Heart left ventricle (tissue), 16 donors: ENCODE measurements at regions not wholly inside any gene's neighbourhood (a gene's known extent, or its start where the extent isn't known, plus 50 kb on each side); places are given as distances from the start of the nearest gene placed in this dataset.

Experiments
- ATAC-seq, 4 donors: fragments of 200-7000 bp; cut with Tn5 transposase; one replicate each; pipeline ENCODE4 v1.9.1; 2020 to 2022; ENCODE audit warnings: moderate library complexity in 4 of 4, mild to moderate bottlenecking in 3 of 4, moderate number of reproducible peaks in 1 of 4
- DNase-seq, 5 donors: peaks; one replicate each; pipeline ENCODE4 v3.0.0-alpha.2; 2020
- H3K27ac ChIP-seq, 12 donors: fragments of 200-600 bp; sonication (generic) in 4 of 12; one replicate each; pipeline versions ENCODE4 v1.5.0 to v1.8.0; 2016 to 2022; ENCODE audit warnings: mild to moderate bottlenecking in 2 of 12
- H3K27me3 ChIP-seq, 9 donors: fragments of 200-600 bp; sonication (generic) in 2 of 9; one replicate each; pipeline versions ENCODE4 v1.5.1 to v1.8.0; 2016 to 2022; ENCODE audit warnings: mild to moderate bottlenecking in 3 of 9
- H3K36me3 ChIP-seq, 9 donors: fragments of 200-600 bp; sonication (generic) in 2 of 9; one replicate each; pipeline versions ENCODE4 v1.5.0 to v1.8.0; 2018 to 2022; ENCODE audit warnings: mild to moderate bottlenecking in 2 of 9
- H3K4me1 ChIP-seq, 12 donors: fragments of 200-600 bp; sonication (generic) in 4 of 12; one replicate each; pipeline versions ENCODE4 v1.5.0 to v1.8.0; 2016 to 2022; ENCODE audit warnings: mild to moderate bottlenecking in 3 of 12
- H3K4me3 ChIP-seq, 12 donors: fragments of 200-600 bp; sonication (generic) in 4 of 12; one replicate each; pipeline versions ENCODE4 v1.5.0 to v1.8.0; 2017 to 2022; ENCODE audit warnings: mild to moderate bottlenecking in 9 of 12, moderate library complexity in 4 of 12
- H3K9me3 ChIP-seq, 12 donors: fragments of 200-600 bp; sonication (generic) in 4 of 12; one replicate each; pipeline versions ENCODE4 v1.5.0 to v1.8.0; 2016 to 2022; ENCODE audit warnings: mild to moderate bottlenecking in 1 of 12
- POLR2A ChIP-seq, 2 donors: fragments of 450-650 bp; IDR thresholded peaks; one replicate each; pipeline ENCODE4 v1.6.1; 2017; ENCODE audit warnings: antibody characterized with exemption in 2 of 2, mild to moderate bottlenecking in 2 of 2, moderate library complexity in 2 of 2
- WGBS, 4 donors: extraction: QIAGEN DNeasy Blood & Tissue Kit in 2 of 4; methylation state at CpG; one replicate each; pipeline versions ENCODE4 v1.1.5 to v1.1.7; 2013 to 2018; 5-methylcytosine and 5-hydroxymethylcytosine counted together
- intact Hi-C, 10 donors: fragments of 100-400 bp; cut with DNase I; formaldehyde crosslinking; loops; one replicate each; pipeline versions ENCODE4 v1.11.1 to v1.14.2; 2022
- TF ChIP-seq, protein P1 (sequence below), 12 donors: fragments of 200-600 bp; sonication (generic) in 4 of 12; IDR thresholded peaks; one replicate each; pipeline versions ENCODE4 v1.5.0 to v1.8.0; 2018 to 2022; ENCODE audit warnings: antibody characterized with exemption in 12 of 12, mild to moderate bottlenecking in 5 of 12
- donor health status: ischemic (EF 13 %, LVEDD 7.1; RV severe dilation, severe dysfunction).
- donor health status: healthy with polysubstance abuse.
- donor health status: DM: no; HTN: yes; CAD: no.
- donor health status: DM: no; HTN: no; CAD: no.
- donor health status: ischemic (EF 25% LVEDD 6.9; RV normal size, moderate dysfunction).
- donor health status: ischemic (EF 25% LVEDD 5.7; RV mildly dilated, moderate dysfunction).
- donor health status: healthy.
- donor health status: DM: yes; HTN: yes; CAD: no.
- donor health status: ischemic (EF 35%, LVEDD 5.7; RV mildly dilated, moderate dysfunction).
- donor health status: nonischemic (EF 11% LVEDD 7.7; RV severe dilation, severe dysfunction).
- donor health status: DM: yes; HTN: yes; CAD: no.
- donor health status: PGD.
- donor health status: ischemic (EF 29% LVEDD 5.4; RV normal size, mild dysfunction).
- donor health status: nonischemic (EF 23%, LVEDD 6.1; RV moderate dilation, normal function).

DNA sequence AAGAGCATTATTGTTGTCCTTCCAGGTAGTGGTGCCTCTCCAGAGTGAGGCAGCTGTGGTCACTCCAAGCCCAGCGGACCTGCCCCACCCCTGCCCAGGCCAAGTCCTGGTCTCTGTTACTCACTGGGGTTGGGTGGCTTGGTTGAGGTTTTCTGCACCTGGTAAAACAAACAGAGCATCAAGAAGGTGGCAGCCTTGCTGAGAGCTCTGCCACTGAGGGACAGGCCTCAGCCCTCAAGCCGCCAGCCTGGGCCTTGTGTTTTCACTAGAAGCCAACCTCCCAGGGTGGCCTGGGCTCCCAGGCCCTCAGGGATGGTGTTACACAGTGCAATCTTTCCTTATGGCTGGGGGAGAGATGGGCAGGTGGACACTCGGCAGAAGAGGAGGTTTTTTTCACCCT, 182.7 kb downstream of the BCOR start:
- no peak for ATAC-seq
- Histone ChIP-seq H3K4me3 (no peak overlapping the region), H3K9me3 (peaks cover 0 to 7% (median 0%) of the 10 kb centered on the region in 12 donors), H3K36me3 (no peaks in the 10 kb centered on the region), H3K4me1 (peaks cover 0 to 4% (median 0%) of the 10 kb centered on the region in 12 donors), H3K27me3 (peaks cover 0 to 9% (median 0%) of the 10 kb centered on the region in 9 donors), H3K27ac (no peak overlapping the region)
- TF ChIP-seq, protein P1, sequence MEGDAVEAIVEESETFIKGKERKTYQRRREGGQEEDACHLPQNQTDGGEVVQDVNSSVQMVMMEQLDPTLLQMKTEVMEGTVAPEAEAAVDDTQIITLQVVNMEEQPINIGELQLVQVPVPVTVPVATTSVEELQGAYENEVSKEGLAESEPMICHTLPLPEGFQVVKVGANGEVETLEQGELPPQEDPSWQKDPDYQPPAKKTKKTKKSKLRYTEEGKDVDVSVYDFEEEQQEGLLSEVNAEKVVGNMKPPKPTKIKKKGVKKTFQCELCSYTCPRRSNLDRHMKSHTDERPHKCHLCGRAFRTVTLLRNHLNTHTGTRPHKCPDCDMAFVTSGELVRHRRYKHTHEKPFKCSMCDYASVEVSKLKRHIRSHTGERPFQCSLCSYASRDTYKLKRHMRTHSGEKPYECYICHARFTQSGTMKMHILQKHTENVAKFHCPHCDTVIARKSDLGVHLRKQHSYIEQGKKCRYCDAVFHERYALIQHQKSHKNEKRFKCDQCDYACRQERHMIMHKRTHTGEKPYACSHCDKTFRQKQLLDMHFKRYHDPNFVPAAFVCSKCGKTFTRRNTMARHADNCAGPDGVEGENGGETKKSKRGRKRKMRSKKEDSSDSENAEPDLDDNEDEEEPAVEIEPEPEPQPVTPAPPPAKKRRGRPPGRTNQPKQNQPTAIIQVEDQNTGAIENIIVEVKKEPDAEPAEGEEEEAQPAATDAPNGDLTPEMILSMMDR (IDR thresholded peaks at IDR 0.05), result no peak
- no peak for TF ChIP-seq POLR2A (IDR thresholded peaks at IDR 0.05)
- WGBS, 4 donors, result 85 to 96% (median 90%) methylated on average over 3 of the region's 3 CpGs
- DNase-seq, result no peak
- intact Hi-C loops, result no loop called here

DNA sequence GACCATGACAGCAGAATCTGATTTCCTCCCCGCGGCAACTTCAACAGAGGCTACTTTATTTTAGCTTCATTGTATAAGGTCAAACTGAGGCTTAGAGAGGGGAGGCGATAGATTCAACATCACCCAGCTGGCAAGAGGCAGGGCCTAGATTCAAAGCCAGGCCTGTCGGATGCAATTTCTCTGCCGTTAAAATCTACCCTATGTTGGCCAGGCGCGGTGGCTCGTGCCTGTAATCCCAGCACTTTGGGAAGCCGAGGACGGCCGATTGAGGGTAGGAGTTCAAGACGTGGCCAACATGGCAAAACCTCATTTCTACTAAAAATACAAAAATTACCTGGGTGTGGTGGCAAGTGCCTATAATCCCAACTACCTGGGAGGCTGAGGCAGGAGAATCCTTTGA, 182.2 kb downstream of the BCOR start:
- H3K4me1 ChIP-seq, result peaks cover 0 to 4% (median 0%) of the 10 kb centered on the region in 12 donors
- DNase-seq, result no peak
- TF ChIP-seq, protein P1 (IDR thresholded peaks at IDR 0.05), result no peak
- TF ChIP-seq POLR2A (IDR thresholded peaks at IDR 0.05), result no peak
- peaks cover 0 to 7% (median 0%) of the 10 kb centered on the region in 12 donors for H3K9me3 ChIP-seq
- no peak for ATAC-seq
- H3K36me3 ChIP-seq, result no peaks in the 10 kb centered on the region
- 85 to 95% (median 90%) methylated on average over 12 of the region's 12 CpGs for WGBS, 4 donors
- H3K27ac ChIP-seq, result no peak overlapping the region
- intact Hi-C loops, result no loop called here
- no peak overlapping the region for H3K4me3 ChIP-seq
- H3K27me3 ChIP-seq, result peaks cover 0 to 6% (median 0%) of the 10 kb centered on the region in 9 donors

DNA sequence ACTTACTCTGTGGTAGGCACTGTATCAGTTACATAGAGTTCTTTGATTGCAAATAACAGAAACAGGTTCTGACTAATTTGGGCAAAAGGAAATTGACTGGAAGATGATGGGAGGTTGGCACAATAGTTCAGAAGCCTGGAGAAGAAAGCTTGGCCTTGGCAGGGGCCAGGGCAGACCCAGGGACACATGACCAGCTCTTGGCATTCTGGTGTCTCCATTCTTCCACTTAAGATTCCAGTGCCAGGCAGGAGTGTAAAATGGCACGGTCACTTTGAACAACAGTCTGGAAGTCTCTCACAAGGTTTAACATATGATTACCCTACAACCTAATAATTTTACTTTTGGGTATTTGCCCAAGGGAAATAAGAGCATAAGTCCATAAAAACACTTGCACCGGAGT, 175.9 kb downstream of the BCOR start:
- Histone ChIP-seq H3K27ac (peak overlapping the region in 2 of 12 donors; percentile 4 to 9), H3K36me3 (no peaks in the 10 kb centered on the region), H3K4me3 (no peak overlapping the region), H3K4me1 (peaks cover 0 to 10% (median 0%) of the 10 kb centered on the region in 12 donors), H3K9me3 (peaks cover 0 to 7% (median 0%) of the 10 kb centered on the region in 12 donors), H3K27me3 (peaks cover 0 to 5% (median 0%) of the 10 kb centered on the region in 9 donors)
- peak in 1 of 5 donors; percentile 33 for DNase-seq
- no peak for TF ChIP-seq POLR2A (IDR thresholded peaks at IDR 0.05)
- TF ChIP-seq, protein P1 (IDR thresholded peaks at IDR 0.05), result no peak
- intact Hi-C loops, result no loop called here
- peak; percentile 72 to 82 (median 76) for ATAC-seq
- 48 to 80% (median 66%) methylated on average over 2 of the region's 2 CpGs for WGBS, 4 donors

DNA sequence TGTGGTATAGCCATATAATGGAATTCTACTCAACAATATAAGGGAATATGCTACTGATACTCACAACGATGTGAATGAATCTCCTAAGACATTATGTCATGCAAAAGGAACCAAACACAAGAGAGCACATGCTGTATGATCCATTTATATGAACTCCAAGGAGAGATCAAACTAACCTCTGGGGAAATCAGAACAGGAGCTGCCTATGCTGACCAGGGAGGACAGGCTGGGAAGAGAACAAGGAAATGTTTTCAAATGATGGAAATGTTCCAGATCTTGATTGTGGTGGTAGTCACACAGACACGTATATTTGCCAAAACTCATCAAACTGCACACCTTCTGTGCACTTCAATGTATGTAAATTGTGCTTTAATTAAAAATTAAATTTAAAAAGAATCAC, 175.3 kb downstream of the BCOR start:
- intact Hi-C loops, result no loop called here

More for the DNA sequence above, 175.3 kb downstream of the BCOR start:
- TF ChIP-seq, protein P1 (IDR thresholded peaks at IDR 0.05), result no peak
- no peak for TF ChIP-seq POLR2A (IDR thresholded peaks at IDR 0.05)
- Histone ChIP-seq H3K27me3 (peaks cover 0 to 5% (median 0%) of the 10 kb centered on the region in 9 donors), H3K36me3 (no peaks in the 10 kb centered on the region), H3K4me1 (peaks cover 0 to 10% (median 0%) of the 10 kb centered on the region in 12 donors), H3K4me3 (no peak overlapping the region), H3K9me3 (peaks cover 0 to 2% (median 0%) of the 10 kb centered on the region in 12 donors), H3K27ac (no peak overlapping the region)
- peak in 2 of 4 donors; percentile 24 to 36 for ATAC-seq
- 25 to 41% (median 36%) methylated on average over 2 of the region's 2 CpGs for WGBS, 4 donors
- DNase-seq, result no peak
